SU-DHL-6 (cell line): ENCODE measurements at regions not wholly inside any gene's neighbourhood (a gene's known extent, or its start where the extent isn't known, plus 50 kb on each side); places are given as distances from the start of the nearest gene placed in this dataset.

Experiments used
- H2AFZ ChIP-seq: fragments of 200-600 bp; sonication (generic); 2 replicates; pipeline ENCODE4 v1.6.1; 2014; ENCODE audit warnings: low read depth, mild to moderate bottlenecking, moderate library complexity, mixed read lengths, antibody characterized with exemption, low read length; ENCODE audit not compliant: severe bottlenecking
- H3F3A ChIP-seq: fragments of 200-600 bp; shearing (Covaris generic); 2 replicates; pipeline ENCODE4 v1.6.0; 2016; ENCODE audit warnings: antibody characterized with exemption, mild to moderate bottlenecking; ENCODE audit not compliant: insufficient read depth
- H3K27ac ChIP-seq: fragments of 200-600 bp; sonication (generic); 2 replicates; pipeline ENCODE4 v1.5.1; 2016; ENCODE audit warnings: low read depth, mild to moderate bottlenecking, low read length, moderate library complexity, mixed read lengths
- H3K27me3 ChIP-seq: fragments of 200-600 bp; sonication (generic), shearing (Covaris generic); 2 replicates; pipeline ENCODE4 v1.6.0; 2014; ENCODE audit warnings: mild to moderate bottlenecking, low read length
- H3K36me3 ChIP-seq: fragments of 200-600 bp; sonication (generic); 2 replicates; pipeline ENCODE4 v1.6.1; 2014; ENCODE audit warnings: mild to moderate bottlenecking, low read length, mixed read lengths
- H3K4me2 ChIP-seq: fragments of 300-600, 200-600 bp; shearing (Covaris generic), sonication (generic); 2 replicates; pipeline ENCODE4 v1.6.0; 2014; ENCODE audit warnings: low read length, low read depth, mild to moderate bottlenecking; ENCODE audit not compliant: poor library complexity, severe bottlenecking
- H3K4me3 ChIP-seq: fragments of 200-600 bp; sonication (generic); 2 replicates; pipeline ENCODE4 v1.5.1; 2014; ENCODE audit warnings: antibody characterized with exemption, low read length, mild to moderate bottlenecking, mixed read lengths; ENCODE audit not compliant: insufficient read depth, poor library complexity, severe bottlenecking
- H3K79me2 ChIP-seq: fragments of 200-600 bp; sonication (generic); 2 replicates; pipeline ENCODE4 v1.6.1; 2014; ENCODE audit warnings: mild to moderate bottlenecking, low read length, moderate library complexity; ENCODE audit not compliant: insufficient read depth
- H3K9ac ChIP-seq: fragments of 200-600 bp; sonication (generic); 2 replicates; pipeline ENCODE4 v1.7.0; 2014; ENCODE audit warnings: mild to moderate bottlenecking, low read length
- H3K9me2 ChIP-seq: fragments of 200-600 bp; sonication (generic); replicated peaks from 2 replicates; pipeline ENCODE4 v1.6.1; 2014; ENCODE audit warnings: low read length; ENCODE audit not compliant: insufficient read depth
- H3K9me3 ChIP-seq: fragments of 200-600 bp; sonication (generic); 2 replicates; pipeline ENCODE4 v1.6.1; 2014; ENCODE audit warnings: low read length, mixed read lengths; ENCODE audit not compliant: insufficient read depth
- H4K20me1 ChIP-seq: fragments of 200-600 bp; sonication (generic); 2 replicates; pipeline ENCODE4 v1.6.1; 2014; ENCODE audit warnings: low read depth, mild to moderate bottlenecking, antibody characterized with exemption, low read length, moderate library complexity, mixed read lengths
- EZH2phosphoT487 ChIP-seq: fragments of 200-600 bp; sonication (generic), shearing (Covaris generic); conservative IDR thresholded peaks from 2 replicates; pipeline ENCODE4 v1.6.1; 2018; ENCODE audit warnings: mild to moderate bottlenecking, antibody characterized with exemption, low read length, moderate library complexity, mixed read lengths
- TF ChIP-seq, protein P1 (sequence below): fragments of 200-600 bp; sonication (generic); IDR thresholded peaks from one replicate; pipeline ENCODE4 v1.5.1; 2017; ENCODE audit warnings: antibody characterized with exemption, mild to moderate bottlenecking, low read length, moderate library complexity; ENCODE audit not compliant: insufficient read depth, poor library complexity, severe bottlenecking

DNA sequence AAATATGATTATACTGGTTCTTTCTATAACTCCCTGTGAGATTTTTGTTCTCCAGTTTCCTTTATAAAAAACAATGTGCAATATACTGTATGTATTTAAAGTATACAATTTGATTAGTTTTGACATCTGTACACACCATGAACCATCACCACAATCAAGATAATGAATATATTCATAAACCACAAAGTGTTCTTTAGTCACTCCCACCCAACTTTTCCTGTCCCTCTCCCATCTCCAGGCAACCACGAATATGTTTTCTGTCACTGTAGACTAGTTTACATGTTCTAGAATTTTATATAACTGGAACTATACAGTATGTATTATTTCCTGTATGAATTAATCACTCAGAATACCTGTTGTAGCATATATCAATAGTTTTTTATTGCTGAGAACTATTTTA is 177.0 kb upstream of the MBNL1 start:
- Histone ChIP-seq H3F3A (no peaks in the 10 kb centered on the region), H3K9ac (no peak overlapping the region), H2AFZ (no peak overlapping the region), H3K4me2 (no peak overlapping the region), H3K79me2 (no peaks in the 10 kb centered on the region), H3K27ac (no peak overlapping the region), H3K9me3 (no peaks in the 10 kb centered on the region), H3K4me3 (no peak overlapping the region), H3K9me2 (0 out of 2 replicates have a peak, but pooled peaks cover 3% of the 10 kb centered on the region), H4K20me1 (no peaks in the 10 kb centered on the region), H3K27me3 (no peaks in the 10 kb centered on the region), H3K36me3 (no peaks in the 10 kb centered on the region)
- no peak for TF ChIP-seq EZH2phosphoT487
- TF ChIP-seq, protein P1, sequence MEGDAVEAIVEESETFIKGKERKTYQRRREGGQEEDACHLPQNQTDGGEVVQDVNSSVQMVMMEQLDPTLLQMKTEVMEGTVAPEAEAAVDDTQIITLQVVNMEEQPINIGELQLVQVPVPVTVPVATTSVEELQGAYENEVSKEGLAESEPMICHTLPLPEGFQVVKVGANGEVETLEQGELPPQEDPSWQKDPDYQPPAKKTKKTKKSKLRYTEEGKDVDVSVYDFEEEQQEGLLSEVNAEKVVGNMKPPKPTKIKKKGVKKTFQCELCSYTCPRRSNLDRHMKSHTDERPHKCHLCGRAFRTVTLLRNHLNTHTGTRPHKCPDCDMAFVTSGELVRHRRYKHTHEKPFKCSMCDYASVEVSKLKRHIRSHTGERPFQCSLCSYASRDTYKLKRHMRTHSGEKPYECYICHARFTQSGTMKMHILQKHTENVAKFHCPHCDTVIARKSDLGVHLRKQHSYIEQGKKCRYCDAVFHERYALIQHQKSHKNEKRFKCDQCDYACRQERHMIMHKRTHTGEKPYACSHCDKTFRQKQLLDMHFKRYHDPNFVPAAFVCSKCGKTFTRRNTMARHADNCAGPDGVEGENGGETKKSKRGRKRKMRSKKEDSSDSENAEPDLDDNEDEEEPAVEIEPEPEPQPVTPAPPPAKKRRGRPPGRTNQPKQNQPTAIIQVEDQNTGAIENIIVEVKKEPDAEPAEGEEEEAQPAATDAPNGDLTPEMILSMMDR: no peak

DNA sequence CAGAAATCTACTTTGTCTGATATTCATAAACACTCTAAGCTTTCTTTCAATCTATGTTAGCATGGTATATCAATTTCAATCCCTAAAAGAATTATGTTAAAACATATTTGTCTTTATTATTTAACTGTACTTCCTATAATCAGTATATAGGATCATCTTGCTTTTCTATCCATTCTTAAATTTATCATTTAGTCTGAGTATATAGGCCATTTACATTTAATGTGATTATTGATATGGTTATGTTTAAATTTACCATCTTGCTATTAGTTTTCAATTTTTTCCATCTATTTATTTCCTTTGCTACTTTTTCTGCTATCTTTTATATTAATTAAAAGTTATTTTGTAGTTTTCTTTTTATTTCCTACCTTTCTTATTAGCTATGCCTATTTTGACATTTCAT is 174.8 kb upstream of the MBNL1 start:
- H3K27me3 ChIP-seq: no peaks in the 10 kb centered on the region
- no peaks in the 10 kb centered on the region for H3K36me3 ChIP-seq
- no peaks in the 10 kb centered on the region for H4K20me1 ChIP-seq
- H3K9me2 ChIP-seq: no peaks in the 10 kb centered on the region
- no peak for TF ChIP-seq EZH2phosphoT487
- H3K9ac ChIP-seq: no peak overlapping the region
- no peak overlapping the region for H2AFZ ChIP-seq
- H3K4me2 ChIP-seq: no peak overlapping the region
- no peaks in the 10 kb centered on the region for H3K9me3 ChIP-seq
- no peak overlapping the region for H3K4me3 ChIP-seq
- no peaks in the 10 kb centered on the region for H3K79me2 ChIP-seq
- no peak overlapping the region for H3K27ac ChIP-seq
- no peaks in the 10 kb centered on the region for H3F3A ChIP-seq

DNA sequence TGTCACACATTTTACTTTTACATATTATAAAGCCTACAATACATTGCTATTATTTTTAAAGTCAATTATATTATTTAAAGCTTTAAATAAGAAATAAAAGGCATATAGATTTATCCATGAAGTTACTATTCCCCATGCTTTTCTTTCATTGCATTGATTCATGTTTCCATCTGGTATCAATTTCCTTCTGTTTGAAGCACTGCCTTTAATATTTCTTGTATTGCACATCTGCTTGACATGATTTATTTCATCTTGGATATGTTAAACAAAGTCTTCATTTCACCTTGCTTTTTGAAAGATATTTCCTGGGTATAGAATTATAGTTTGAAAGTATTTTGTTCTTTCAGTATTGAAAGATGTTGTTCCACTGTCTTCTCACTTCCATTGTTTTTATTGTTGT is 174.3 kb upstream of the MBNL1 start:
- Histone ChIP-seq H3K9me2 (no peaks in the 10 kb centered on the region), H3K79me2 (no peaks in the 10 kb centered on the region), H2AFZ (no peak overlapping the region), H3F3A (no peaks in the 10 kb centered on the region), H3K9ac (no peak overlapping the region), H3K36me3 (no peaks in the 10 kb centered on the region), H4K20me1 (no peaks in the 10 kb centered on the region), H3K9me3 (no peaks in the 10 kb centered on the region), H3K4me3 (no peak overlapping the region), H3K27me3 (no peaks in the 10 kb centered on the region), H3K27ac (no peak overlapping the region), H3K4me2 (no peak overlapping the region)
- TF ChIP-seq EZH2phosphoT487: no peak
- TF ChIP-seq, protein P1: no peak

DNA sequence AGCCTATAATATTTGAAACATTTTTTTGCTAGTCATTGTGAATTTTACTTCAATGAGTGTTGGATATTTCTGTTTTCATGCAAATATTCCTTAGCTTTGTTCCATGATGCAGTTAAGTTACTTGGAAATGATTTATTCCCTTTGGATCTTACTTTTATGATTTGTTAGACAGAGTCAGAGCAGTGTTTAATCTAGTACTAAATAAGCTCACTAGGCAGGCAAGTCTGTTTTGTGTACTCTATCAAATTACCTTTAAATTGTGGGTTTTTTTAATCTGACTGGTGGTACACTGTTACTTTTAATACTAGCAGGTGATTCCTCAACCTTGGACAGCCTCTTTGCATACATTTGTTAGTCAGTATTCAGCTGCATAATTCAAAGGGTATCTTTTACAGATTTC is 173.3 kb upstream of the MBNL1 start:
- no peaks in the 10 kb centered on the region for H3K9me3 ChIP-seq
- H3K4me3 ChIP-seq: no peak overlapping the region
- H3F3A ChIP-seq: no peaks in the 10 kb centered on the region
- H3K27ac ChIP-seq: no peak overlapping the region
- H3K36me3 ChIP-seq: no peaks in the 10 kb centered on the region
- no peak overlapping the region for H2AFZ ChIP-seq
- H3K9ac ChIP-seq: no peak overlapping the region
- no peaks in the 10 kb centered on the region for H4K20me1 ChIP-seq
- no peaks in the 10 kb centered on the region for H3K9me2 ChIP-seq
- no peak for TF ChIP-seq EZH2phosphoT487
- TF ChIP-seq, protein P1: no peak
- H3K27me3 ChIP-seq: no peaks in the 10 kb centered on the region
- H3K4me2 ChIP-seq: no peak overlapping the region
- H3K79me2 ChIP-seq: no peaks in the 10 kb centered on the region
